ENCODE measurements at regions not wholly inside any gene's neighbourhood (a gene's known extent, or its start where the extent isn't known, plus 50 kb on each side); places are given as distances from the start of the nearest gene placed in this dataset.
"Not testable (repeated sequence)": the region's sequence is repeated elsewhere in the genome, so short reads cannot be mapped to it uniquely, and the experiment has no call there.

DNA sequence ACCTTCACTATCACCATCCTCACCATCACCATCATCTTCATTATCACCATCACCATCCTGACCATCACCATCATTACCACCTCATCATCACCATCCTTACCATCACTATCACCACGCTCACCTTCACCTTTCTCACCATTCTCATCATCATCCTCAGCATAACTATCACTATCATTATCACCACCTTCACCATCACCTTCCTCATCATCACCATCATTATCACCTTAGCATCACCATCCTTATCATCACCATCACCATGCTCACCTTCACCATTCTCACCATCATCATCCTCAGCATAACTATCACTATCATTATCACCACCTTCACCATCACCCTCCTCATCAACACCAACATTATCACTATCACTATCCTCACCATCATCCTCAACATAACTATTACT is 397.8 kb upstream of the ZNF337 start:
- TF ChIP-seq CTCF (conservative IDR thresholded peaks at IDR 0.05; ENCODE audit: low read depth, low read length); EZH2 (IDR thresholded peaks at IDR 0.05; ENCODE audit: borderline replicate concordance, low read depth, low read length, poor library complexity, severe bottlenecking): not testable (repeated sequence)
